AG20443 (cell line): ENCODE measurements at regions not wholly inside any gene's neighbourhood (a gene's known extent, or its start where the extent isn't known, plus 50 kb on each side); places are given as distances from the start of the nearest gene placed in this dataset.
"Not testable (repeated sequence)": the region's sequence is repeated elsewhere in the genome, so short reads cannot be mapped to it uniquely, and the experiment has no call there.

Source experiments
- DNase-seq: peaks from one replicate; pipeline ENCODE4 v3.0.0; 2012; ENCODE audit warnings: low spot score, mixed read lengths

DNA sequence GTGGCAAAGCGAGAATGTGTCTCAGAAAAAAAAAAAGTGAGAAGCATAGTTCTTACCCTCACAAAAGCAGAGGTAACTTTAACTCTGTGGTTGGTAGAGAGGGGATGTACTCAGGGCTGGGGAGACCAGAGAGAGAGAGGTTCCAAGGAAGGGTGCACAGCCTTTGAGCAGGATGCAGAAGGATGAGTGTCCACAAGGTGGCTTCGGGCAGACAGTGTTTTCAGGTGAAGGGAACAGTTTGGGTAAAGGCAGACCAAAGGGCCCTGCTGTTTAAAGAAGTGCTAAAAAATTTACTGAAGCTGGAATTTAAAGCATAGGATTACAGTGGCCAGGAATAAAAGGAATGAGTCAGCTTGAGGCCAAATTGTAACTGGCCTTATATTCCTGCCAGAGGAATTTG is 2240.6 kb downstream of the EPHA3 start:
- not testable (repeated sequence) for DNase-seq

DNA sequence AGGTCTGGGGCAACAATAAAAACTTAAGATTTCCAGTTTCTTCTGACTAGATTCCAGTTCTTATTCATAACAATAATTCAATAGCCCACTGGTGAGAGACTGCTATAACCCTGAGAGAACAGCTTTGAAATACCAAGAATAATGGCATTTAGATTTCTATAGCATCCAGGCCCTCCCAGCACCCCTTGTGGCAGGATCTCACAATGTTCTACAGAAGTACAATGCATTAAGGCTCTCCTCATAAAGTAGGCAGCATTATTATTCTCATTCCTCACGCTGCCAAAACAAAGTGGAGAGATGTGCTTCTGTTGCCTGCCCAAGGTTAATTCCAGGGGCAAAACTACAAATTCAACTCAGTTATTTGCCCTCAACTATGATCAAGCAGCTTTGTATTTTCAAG is 2241.7 kb downstream of the EPHA3 start:
- not testable (repeated sequence) for DNase-seq

DNA sequence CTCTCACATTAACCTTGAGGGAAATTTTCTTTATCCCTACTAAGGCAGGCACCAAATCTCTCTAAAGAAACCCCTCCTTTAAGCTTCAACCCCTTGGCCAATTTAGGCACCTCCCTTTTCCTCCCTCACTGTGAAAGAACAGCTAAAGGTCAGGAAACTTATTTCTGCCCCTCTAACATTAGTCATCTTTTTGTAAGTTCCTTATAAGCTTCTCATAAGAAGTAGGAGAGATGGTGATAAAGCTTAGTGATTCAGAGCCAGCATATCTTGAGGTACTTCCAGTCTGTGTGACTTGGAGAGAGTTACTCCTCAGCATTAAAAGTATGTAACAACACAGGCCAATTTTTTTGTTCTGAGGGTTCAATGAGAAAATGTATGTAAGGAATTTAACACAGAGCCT is 2244.7 kb downstream of the EPHA3 start:
- not testable (repeated sequence) for DNase-seq

- not testable (repeated sequence) for DNase-seq
Observed at GRCh38 chr3:91359278-91359677, 2251.9 kb downstream of the EPHA3 start.

GRCh38 chr3:91383100-91383894 is 2275.9 kb downstream of the EPHA3 start:
- DNase-seq, result not testable (repeated sequence)

- DNase-seq, result not testable (repeated sequence)
Observed at GRCh38 chr3:91403938-91404337, 2296.5 kb downstream of the EPHA3 start.

DNA sequence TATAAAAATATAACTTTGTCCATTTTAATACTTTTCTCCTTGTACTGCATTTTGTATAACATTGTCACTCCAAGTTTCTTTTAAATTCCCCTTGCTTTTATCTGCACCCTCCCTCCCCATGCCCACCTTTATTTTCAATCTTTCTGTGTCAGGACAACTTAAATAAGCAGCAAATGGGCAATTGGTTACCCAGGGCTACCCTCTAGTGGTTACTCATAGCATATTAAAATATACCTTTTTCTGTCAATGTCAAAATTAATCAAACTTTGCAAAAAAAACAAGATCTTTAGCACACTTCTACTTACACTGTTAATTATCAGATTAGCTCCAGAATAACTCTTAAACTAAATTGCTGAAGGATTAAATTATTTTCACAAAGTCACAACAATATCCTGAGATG is 2334.6 kb downstream of the EPHA3 start:
- DNase-seq, result not testable (repeated sequence)

GRCh38 chr3:91442483-91442882 is 2335.1 kb downstream of the EPHA3 start:
- DNase-seq, result not testable (repeated sequence)

DNA sequence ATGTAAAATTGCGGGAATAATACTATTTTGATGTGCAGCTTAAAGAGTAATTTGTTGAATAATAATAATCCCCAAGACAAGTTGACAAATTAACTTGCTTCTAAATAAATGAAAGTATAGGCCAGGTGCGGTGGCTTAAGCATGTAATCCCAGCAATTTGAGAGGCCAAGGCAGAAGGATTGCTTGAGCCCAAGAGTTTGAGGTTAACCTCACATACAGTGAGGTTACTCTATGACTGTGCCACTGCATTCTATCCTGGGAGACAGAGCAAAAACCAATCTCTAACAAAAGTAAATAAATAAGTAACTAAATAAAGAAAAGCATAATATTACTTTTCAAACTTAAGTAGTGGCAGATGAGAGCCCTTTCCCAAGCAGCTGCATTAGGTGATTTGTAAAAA is 2341.0 kb downstream of the EPHA3 start:
- DNase-seq, result not testable (repeated sequence)

DNA sequence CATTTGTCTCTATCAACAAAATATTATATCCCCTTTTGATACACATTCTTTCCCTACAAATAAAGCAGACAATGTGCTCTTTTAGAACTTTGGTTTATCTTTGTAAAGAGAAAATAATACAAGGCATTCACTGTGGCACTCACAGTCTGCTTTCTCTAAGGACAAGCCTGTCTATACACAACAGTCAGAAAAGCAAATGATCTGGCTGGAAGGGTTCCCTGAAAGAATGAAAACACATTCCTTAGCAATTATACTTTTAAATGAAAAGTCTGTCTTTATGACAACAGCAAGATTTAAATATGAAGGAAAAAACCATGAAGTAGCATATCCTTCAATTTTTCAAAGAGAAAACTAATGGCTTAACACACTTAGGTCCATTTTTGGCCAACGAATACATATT is 2359.1 kb downstream of the EPHA3 start:
- DNase-seq, result not testable (repeated sequence)

DNA sequence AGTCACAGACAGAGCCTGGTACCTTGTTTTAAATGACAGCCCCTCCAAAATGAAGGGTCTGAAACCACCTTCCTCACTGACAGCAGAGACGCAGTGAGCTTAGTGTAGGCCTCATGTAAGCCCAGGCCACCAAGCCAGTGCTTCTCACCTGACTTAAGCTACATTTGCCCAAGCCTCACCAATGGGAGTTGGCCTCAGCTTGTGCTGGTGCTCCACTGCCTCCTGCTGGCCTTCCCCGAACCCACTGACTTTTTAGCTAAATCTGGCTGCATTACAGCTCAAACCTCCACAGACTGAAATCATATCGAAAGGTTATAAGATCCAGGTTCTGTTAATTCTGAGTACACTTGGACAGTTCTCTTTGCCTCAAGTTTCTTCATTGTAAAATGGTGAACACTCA is 2361.8 kb downstream of the EPHA3 start:
- DNase-seq, result not testable (repeated sequence)

GRCh38 chr3:91485026-91485425 is 2377.6 kb downstream of the EPHA3 start:
- not testable (repeated sequence) for DNase-seq

DNA sequence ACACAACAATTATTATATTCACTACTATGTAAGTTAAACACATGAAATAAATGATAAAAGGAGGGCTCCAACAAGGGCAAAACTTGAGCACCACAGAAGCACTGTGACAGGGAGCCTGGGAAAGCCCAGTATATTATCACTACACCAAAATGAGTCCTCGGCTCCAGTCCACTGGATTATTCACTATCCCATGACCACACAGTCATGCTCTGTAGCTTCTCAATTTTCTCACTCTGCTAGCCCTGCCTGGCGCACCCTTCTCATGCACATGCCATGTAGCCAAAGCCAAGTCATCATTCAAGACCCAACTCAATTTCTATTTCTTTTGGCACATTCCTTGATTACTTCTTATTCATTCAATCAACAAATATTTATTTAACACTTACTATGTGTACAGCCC is 2378.5 kb downstream of the EPHA3 start:
- peak; percentile 2 for DNase-seq

- DNase-seq, result not testable (repeated sequence)
Observed at GRCh38 chr3:91497712-91498111, 2390.3 kb downstream of the EPHA3 start.

DNA sequence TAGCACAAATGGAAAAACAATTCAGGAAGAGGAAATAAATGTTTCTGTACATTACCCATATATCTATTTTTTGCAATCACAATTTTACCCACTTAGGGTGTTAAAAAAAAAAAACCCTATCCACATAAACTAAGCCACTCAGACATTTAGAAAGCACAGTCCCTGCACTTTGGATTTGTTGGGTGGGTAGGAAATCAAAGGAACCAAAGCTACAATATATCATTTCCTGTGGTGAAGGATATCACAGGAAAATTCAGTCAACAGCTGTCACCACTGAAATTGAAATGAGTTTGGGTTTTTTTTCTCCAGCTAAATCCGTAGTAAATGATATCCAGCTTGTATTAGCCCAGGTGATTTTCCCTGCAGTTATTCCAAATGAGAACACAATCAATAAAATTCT is 2392.4 kb downstream of the EPHA3 start:
- not testable (repeated sequence) for DNase-seq

GRCh38 chr3:91504874-91505273 is 2397.5 kb downstream of the EPHA3 start:
- not testable (repeated sequence) for DNase-seq
